ENCODE measurements at regions not wholly inside any gene's neighbourhood (a gene's known extent, or its start where the extent isn't known, plus 50 kb on each side); places are given as distances from the start of the nearest gene placed in this dataset.

DNA sequence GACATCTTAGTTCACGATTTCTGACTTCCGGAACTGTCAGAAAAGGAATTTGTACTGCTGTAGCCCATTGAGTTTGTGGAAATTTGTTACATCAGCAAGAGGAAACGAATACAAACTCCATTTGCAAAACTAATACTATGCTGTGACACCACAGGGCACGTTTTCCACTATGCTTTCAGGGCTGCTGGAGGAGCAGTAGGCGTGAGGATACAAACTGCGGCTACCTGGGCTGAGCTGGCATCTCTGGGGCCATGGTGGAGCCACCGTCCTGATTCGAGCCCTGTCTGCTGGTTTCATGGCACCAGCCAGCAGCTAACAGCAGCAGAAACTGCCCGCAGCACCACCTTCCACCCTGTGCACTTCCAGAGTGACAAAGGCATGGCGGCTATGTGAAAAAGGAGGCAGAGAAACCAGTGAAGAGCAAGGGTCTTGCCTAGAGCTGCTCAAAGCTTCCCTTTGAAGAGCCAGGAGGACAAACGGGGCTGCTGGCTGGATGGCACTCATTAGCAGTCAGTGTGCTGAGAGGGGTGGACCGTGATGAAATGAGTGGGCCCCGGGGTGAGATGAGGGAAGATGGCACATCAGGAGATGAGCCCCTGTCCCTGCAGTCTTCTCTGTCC, 58.9 kb upstream of the STX16 start:
- H3K9ac ChIP-seq (ENCODE audit: insufficient read depth, low read depth, low read length): no peak overlapping the region
- intact Hi-C loops (cut with micrococcal nuclease; ENCODE audit: unreplicated experiment): no loop called here
- no peaks in the 10 kb centered on the region for H3K79me2 ChIP-seq (ENCODE audit: insufficient read depth, low read length)
- WGBS (ENCODE audit: low lambda C conversion rate): 4% methylated on average over 13 of the region's 13 CpGs
- TF ChIP-seq ZNF30 (CRISPR knock-in tag; IDR thresholded peaks at IDR 0.05) (no peak), MAF1 (CRISPR knock-in tag; IDR thresholded peaks at IDR 0.05; ENCODE audit: borderline replicate concordance) (no peak), ZNF10 (CRISPR knock-in tag; IDR thresholded peaks at IDR 0.05; ENCODE audit: borderline replicate concordance, low read depth) (no peak), ZNF577 (CRISPR knock-in tag; IDR thresholded peaks at IDR 0.05; ENCODE audit: borderline replicate concordance, low read depth) (no peak), PPARG (CRISPR knock-in tag; conservative IDR thresholded peaks at IDR 0.05) (no peak), RFXANK (CRISPR knock-in tag; IDR thresholded peaks at IDR 0.05) (no peak), MEF2D (CRISPR knock-in tag; IDR thresholded peaks at IDR 0.05) (no peak), ZKSCAN5 (CRISPR knock-in tag; IDR thresholded peaks at IDR 0.05) (no peak), ZNF766 (CRISPR knock-in tag; IDR thresholded peaks at IDR 0.05; ENCODE audit: borderline replicate concordance) (no peak)
- TF ChIP-seq, protein P1, sequence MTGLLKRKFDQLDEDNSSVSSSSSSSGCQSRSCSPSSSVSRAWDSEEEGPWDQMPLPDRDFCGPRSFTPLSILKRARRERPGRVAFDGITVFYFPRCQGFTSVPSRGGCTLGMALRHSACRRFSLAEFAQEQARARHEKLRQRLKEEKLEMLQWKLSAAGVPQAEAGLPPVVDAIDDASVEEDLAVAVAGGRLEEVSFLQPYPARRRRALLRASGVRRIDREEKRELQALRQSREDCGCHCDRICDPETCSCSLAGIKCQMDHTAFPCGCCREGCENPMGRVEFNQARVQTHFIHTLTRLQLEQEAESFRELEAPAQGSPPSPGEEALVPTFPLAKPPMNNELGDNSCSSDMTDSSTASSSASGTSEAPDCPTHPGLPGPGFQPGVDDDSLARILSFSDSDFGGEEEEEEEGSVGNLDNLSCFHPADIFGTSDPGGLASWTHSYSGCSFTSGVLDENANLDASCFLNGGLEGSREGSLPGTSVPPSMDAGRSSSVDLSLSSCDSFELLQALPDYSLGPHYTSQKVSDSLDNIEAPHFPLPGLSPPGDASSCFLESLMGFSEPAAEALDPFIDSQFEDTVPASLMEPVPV (CRISPR knock-in tag; IDR thresholded peaks at IDR 0.05): no peak
- TF ChIP-seq, protein P2, sequence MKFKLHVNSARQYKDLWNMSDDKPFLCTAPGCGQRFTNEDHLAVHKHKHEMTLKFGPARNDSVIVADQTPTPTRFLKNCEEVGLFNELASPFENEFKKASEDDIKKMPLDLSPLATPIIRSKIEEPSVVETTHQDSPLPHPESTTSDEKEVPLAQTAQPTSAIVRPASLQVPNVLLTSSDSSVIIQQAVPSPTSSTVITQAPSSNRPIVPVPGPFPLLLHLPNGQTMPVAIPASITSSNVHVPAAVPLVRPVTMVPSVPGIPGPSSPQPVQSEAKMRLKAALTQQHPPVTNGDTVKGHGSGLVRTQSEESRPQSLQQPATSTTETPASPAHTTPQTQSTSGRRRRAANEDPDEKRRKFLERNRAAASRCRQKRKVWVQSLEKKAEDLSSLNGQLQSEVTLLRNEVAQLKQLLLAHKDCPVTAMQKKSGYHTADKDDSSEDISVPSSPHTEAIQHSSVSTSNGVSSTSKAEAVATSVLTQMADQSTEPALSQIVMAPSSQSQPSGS (CRISPR knock-in tag; IDR thresholded peaks at IDR 0.05): no peak
- in situ Hi-C loops (cut with HindIII; ENCODE audit: extremely low pct_ligation_motif_present, low pct_unique_long_range_greater_than_20kb): no loop called here
- CTCF ChIA-PET (ENCODE audit: low intra/inter-chr PET ratio, low total read pairs): no interaction called here
- no peak overlapping the region for H2AFZ ChIP-seq (ENCODE audit: low read length)
- no peaks in the 10 kb centered on the region for H3K9me3 ChIP-seq (ENCODE audit: low read length)
- no peak overlapping the region for H3K4me2 ChIP-seq (ENCODE audit: low read depth, low read length)
- no peak overlapping the region for H3K27ac ChIP-seq (ENCODE audit: extremely low read length, insufficient read depth, low read length)
- no peak overlapping the region for H3K4me3 ChIP-seq (replicated peaks in 1 of 3; ENCODE audit: insufficient read depth in 1 of 3, low read depth in 2 of 3, low read length in 3 of 3)
- H4K20me1 ChIP-seq (ENCODE audit: insufficient read depth, low read length): no peaks in the 10 kb centered on the region
- POLR2A ChIA-PET: no interaction called here
- H3K27me3 ChIP-seq (ENCODE audit: control insufficient read depth in 1 of 2, insufficient read depth in 2 of 2, low read length in 2 of 2): peaks cover 22 to 88% of the 10 kb centered on the region in 2 experiments
- no peaks in the 10 kb centered on the region for H3K36me3 ChIP-seq (replicated peaks in 1 of 2; ENCODE audit: control insufficient read depth in 1 of 2, insufficient read depth in 2 of 2, low read length in 2 of 2)
- no TSS peak for BruUV-seq (replicated peaks)
- DNase-seq (ENCODE audit: low spot score) (no peak), FAIRE-seq (no peak), ATAC-seq (no peak)
- peaks cover 3% of the 10 kb centered on the region for H3K4me1 ChIP-seq (ENCODE audit: insufficient read depth, low read length)
